ENCODE measurements at regions not wholly inside any gene's neighbourhood (a gene's known extent, or its start where the extent isn't known, plus 50 kb on each side); places are given as distances from the start of the nearest gene placed in this dataset.
"Not testable (repeated sequence)": the region's sequence is repeated elsewhere in the genome, so short reads cannot be mapped to it uniquely, and the experiment has no call there.

DNA sequence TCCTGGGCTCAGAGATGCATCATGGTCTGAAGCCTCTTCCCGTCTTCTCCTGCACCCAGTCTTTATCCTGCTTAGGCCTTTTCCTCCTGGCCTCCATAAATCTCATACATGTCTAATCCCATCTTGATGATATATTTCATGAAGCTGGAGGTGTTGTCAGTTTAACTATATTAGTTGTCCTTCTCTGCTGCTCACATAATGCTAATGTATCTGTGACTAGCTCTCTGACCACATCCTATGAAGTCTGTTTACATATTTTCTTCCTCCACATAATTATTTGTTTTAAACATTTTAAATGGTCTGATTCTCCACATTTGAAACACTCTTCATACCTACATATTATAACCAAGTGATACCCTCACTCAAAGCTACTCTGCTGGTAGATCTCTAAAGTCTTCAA lies 315.2 kb upstream of the RND3 start:
- no peak overlapping the region for H3K27ac ChIP-seq (ENCODE audit: extremely low read depth, low read depth, low read length)
- TF ChIP-seq ZNF670 (tag by site-specific recombination; IDR thresholded peaks at IDR 0.05; ENCODE audit: low read depth) (no peak), ZNF747 (tag by site-specific recombination; IDR thresholded peaks at IDR 0.05) (no peak), ZIC2 (tag by site-specific recombination; IDR thresholded peaks at IDR 0.05) (no peak), ZNF214 (tag by site-specific recombination; IDR thresholded peaks at IDR 0.05; ENCODE audit: borderline replicate concordance) (no peak), ZNF785 (tag by site-specific recombination; IDR thresholded peaks at IDR 0.05) (no peak), ZBTB7A (tag by site-specific recombination; IDR thresholded peaks at IDR 0.05; ENCODE audit: low read depth) (no peak), HOXC10 (CRISPR knock-in tag; IDR thresholded peaks at IDR 0.05) (no peak), ZNF658 (tag by site-specific recombination; IDR thresholded peaks at IDR 0.05) (no peak), SP7 (tag by site-specific recombination; IDR thresholded peaks at IDR 0.05) (no peak), ZNF184 (tag by site-specific recombination; IDR thresholded peaks at IDR 0.05) (no peak), ZSCAN16 (tag by site-specific recombination; IDR thresholded peaks at IDR 0.05) (no peak), ZBTB20 (tag by site-specific recombination; IDR thresholded peaks at IDR 0.05) (no peak), ZNF121 (tag by site-specific recombination; IDR thresholded peaks at IDR 0.05) (no peak), ZNF530 (tag by site-specific recombination; IDR thresholded peaks at IDR 0.05; ENCODE audit: low read depth) (no peak), ZNF354C (tag by site-specific recombination; IDR thresholded peaks at IDR 0.05; ENCODE audit: borderline replicate concordance, low read depth) (no peak), ZNF239 (tag by site-specific recombination; IDR thresholded peaks at IDR 0.05) (no peak), IKZF3 (tag by site-specific recombination; IDR thresholded peaks at IDR 0.05) (no peak), ZNF600 (tag by site-specific recombination; IDR thresholded peaks at IDR 0.05) (no peak)
- TF ChIP-seq, protein P1, sequence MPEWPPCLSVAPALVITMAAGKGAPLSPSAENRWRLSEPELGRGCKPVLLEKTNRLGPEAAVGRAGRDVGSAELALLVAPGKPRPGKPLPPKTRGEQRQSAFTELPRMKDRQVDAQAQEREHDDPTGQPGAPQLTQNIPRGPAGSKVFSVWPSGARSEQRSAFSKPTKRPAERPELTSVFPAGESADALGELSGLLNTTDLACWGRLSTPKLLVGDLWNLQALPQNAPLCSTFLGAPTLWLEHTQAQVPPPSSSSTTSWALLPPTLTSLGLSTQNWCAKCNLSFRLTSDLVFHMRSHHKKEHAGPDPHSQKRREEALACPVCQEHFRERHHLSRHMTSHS (tag by site-specific recombination; IDR thresholded peaks at IDR 0.05), result no peak
- TF ChIP-seq, protein P2, sequence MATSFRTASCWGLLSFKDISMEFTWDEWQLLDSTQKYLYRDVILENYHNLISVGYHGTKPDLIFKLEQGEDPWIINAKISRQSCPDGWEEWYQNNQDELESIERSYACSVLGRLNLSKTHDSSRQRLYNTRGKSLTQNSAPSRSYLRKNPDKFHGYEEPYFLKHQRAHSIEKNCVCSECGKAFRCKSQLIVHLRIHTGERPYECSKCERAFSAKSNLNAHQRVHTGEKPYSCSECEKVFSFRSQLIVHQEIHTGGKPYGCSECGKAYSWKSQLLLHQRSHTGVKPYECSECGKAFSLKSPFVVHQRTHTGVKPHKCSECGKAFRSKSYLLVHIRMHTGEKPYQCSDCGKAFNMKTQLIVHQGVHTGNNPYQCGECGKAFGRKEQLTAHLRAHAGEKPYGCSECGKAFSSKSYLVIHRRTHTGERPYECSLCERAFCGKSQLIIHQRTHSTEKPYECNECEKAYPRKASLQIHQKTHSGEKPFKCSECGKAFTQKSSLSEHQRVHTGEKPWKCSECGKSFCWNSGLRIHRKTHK (tag by site-specific recombination; IDR thresholded peaks at IDR 0.05), result no peak
- ChIA-PET POLR2A (no interaction called here), CTCF (no interaction called here)
- no peaks in the 10 kb centered on the region for H3K4me1 ChIP-seq (ENCODE audit: control insufficient read depth, insufficient read depth, low read length)
- no peak overlapping the region for H3K4me3 ChIP-seq (ENCODE audit: low read depth, low read length)
- no peaks in the 10 kb centered on the region for H3K9me3 ChIP-seq (ENCODE audit: control insufficient read depth, insufficient read depth, low read depth, low read length)
- H3K36me3 ChIP-seq (ENCODE audit: control insufficient read depth in 2 of 2, insufficient read depth in 1 of 2, low read length in 2 of 2), result no peaks in the 10 kb centered on the region

DNA sequence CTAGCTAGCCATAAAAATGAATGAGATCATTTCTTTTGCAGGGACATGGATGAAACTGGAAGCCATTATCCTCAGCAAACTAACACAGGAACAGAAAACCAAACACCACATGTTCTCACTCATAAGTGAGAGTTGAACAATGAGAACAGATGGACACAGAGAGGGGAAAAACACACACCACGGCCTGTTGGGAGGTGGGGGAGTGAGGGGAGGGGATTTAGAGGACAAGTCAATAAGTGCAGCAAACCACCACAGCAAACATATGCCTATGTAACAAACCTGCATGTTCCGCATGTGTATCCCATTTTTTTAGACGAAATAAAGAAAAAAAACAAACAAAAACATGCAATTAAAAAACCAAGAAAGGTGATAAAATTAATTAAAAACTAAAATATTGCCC lies 308.8 kb upstream of the RND3 start:
- H3K4me1 ChIP-seq (ENCODE audit: control insufficient read depth, insufficient read depth, low read length); H3K9me3 ChIP-seq (ENCODE audit: control insufficient read depth, insufficient read depth, low read depth, low read length); POLR2A ChIA-PET; H3K27ac ChIP-seq (ENCODE audit: extremely low read depth, low read depth, low read length); H3K36me3 ChIP-seq (ENCODE audit: control insufficient read depth in 2 of 2, insufficient read depth in 1 of 2, low read length in 2 of 2); CTCF ChIA-PET; H3K4me3 ChIP-seq (ENCODE audit: low read depth, low read length): not testable (repeated sequence)

DNA sequence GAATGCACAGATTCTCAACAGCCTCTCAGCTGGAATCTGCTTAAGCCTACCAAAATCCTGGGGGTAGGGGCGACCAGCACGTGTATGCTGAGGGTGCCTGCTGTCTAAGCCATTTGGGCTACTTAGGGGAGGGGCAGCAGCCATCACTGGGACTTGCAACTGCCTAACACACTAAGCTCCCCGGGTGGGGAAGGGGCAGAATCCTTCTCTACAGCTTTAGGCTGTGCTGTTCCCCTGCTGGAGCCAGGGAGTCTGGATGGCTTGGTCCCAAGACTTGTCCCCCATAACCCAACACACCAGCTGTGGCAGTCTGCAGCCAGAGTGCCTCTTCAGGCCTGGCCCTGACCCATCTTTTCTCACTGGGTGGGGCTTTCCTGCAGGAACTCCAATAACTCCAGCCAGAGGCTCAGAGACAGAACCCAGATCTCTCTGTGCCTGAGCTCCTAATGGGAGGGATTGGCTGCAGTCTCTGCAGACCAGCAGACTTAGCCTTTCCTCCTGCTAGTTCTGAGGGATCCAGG lies 305.4 kb upstream of the RND3 start:
- ChIA-PET POLR2A (no interaction called here), CTCF (no interaction called here)
- Histone ChIP-seq H3K27ac (ENCODE audit: extremely low read depth, low read depth, low read length) (no peak overlapping the region), H3K36me3 (ENCODE audit: control insufficient read depth in 2 of 2, insufficient read depth in 1 of 2, low read length in 2 of 2) (no peaks in the 10 kb centered on the region), H3K4me3 (ENCODE audit: low read depth, low read length) (no peak overlapping the region), H3K4me1 (ENCODE audit: control insufficient read depth, insufficient read depth, low read length) (no peaks in the 10 kb centered on the region), H3K9me3 (ENCODE audit: control insufficient read depth, insufficient read depth, low read depth, low read length) (no peaks in the 10 kb centered on the region)
- no peak for TF ChIP-seq ZNF302 (tag by site-specific recombination; IDR thresholded peaks at IDR 0.05; ENCODE audit: low read depth)
- no peak for TF ChIP-seq ZNF211 (tag by site-specific recombination; IDR thresholded peaks at IDR 0.05; ENCODE audit: low read depth)
- TF ChIP-seq ZNF335 (tag by site-specific recombination; conservative IDR thresholded peaks at IDR 0.05), result no peak
- TF ChIP-seq ZNF138 (tag by site-specific recombination; IDR thresholded peaks at IDR 0.05; ENCODE audit: borderline replicate concordance), result no peak
- no peak for TF ChIP-seq ZNF10 (tag by site-specific recombination; IDR thresholded peaks at IDR 0.05)
- TF ChIP-seq ZNF404 (tag by site-specific recombination; IDR thresholded peaks at IDR 0.05), result no peak
- no peak for TF ChIP-seq ZFHX2 (tag by site-specific recombination; conservative IDR thresholded peaks at IDR 0.05)
- TF ChIP-seq ZNF132 (tag by site-specific recombination; IDR thresholded peaks at IDR 0.05; ENCODE audit: borderline replicate concordance), result no peak
- TF ChIP-seq, protein P3, sequence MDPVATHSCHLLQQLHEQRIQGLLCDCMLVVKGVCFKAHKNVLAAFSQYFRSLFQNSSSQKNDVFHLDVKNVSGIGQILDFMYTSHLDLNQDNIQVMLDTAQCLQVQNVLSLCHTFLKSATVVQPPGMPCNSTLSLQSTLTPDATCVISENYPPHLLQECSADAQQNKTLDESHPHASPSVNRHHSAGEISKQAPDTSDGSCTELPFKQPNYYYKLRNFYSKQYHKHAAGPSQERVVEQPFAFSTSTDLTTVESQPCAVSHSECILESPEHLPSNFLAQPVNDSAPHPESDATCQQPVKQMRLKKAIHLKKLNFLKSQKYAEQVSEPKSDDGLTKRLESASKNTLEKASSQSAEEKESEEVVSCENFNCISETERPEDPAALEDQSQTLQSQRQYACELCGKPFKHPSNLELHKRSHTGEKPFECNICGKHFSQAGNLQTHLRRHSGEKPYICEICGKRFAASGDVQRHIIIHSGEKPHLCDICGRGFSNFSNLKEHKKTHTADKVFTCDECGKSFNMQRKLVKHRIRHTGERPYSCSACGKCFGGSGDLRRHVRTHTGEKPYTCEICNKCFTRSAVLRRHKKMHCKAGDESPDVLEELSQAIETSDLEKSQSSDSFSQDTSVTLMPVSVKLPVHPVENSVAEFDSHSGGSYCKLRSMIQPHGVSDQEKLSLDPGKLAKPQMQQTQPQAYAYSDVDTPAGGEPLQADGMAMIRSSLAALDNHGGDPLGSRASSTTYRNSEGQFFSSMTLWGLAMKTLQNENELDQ (tag by site-specific recombination; IDR thresholded peaks at IDR 0.05; ENCODE audit: low read depth), result no peak
- TF ChIP-seq GLI4 (tag by site-specific recombination; IDR thresholded peaks at IDR 0.05), result no peak
- TF ChIP-seq MZF1 (tag by site-specific recombination; IDR thresholded peaks at IDR 0.05; ENCODE audit: borderline replicate concordance), result no peak
- TF ChIP-seq ZNF529 (tag by site-specific recombination; IDR thresholded peaks at IDR 0.05; ENCODE audit: insufficient replicate concordance), result no peak

Data from HEK293 (cell line).